Testis (tissue), 2 donors: ENCODE measurements at regions not wholly inside any gene's neighbourhood (a gene's known extent, or its start where the extent isn't known, plus 50 kb on each side); places are given as distances from the start of the nearest gene placed in this dataset.
"Not testable (repeated sequence)": the region's sequence is repeated elsewhere in the genome, so short reads cannot be mapped to it uniquely, and the experiment has no call there.

ENCODE experiments used
- DNase-seq: peaks from one replicate; pipeline ENCODE4 v3.0.0-alpha.2; 2019
- H3K27ac ChIP-seq, 2 donors: fragments of 200-600 bp; sonication (generic); one replicate each; pipeline ENCODE4 v1.5.1; 2019
- H3K27me3 ChIP-seq: fragments of 200-600 bp; sonication (generic); one replicate; pipeline ENCODE4 v1.5.1; 2019
- H3K36me3 ChIP-seq: fragments of 200-600 bp; sonication (generic); one replicate; pipeline ENCODE4 v1.5.1; 2017; ENCODE audit warnings: low read depth; ENCODE audit errors: missing control alignments
- H3K4me1 ChIP-seq: fragments of 200-600 bp; sonication (generic); one replicate; pipeline ENCODE4 v1.5.1; 2019
- H3K4me3 ChIP-seq, 2 donors: fragments of 200-600 bp; sonication (generic); one replicate each; pipeline ENCODE4 v1.5.1; 2017 to 2019
- H3K9me3 ChIP-seq: fragments of 200-600 bp; sonication (generic); one replicate; pipeline ENCODE4 v1.5.1; 2017
- CTCF ChIP-seq, 3 experiments: fragments of 450-650 bp in 2 of 3; fragments of 200-600 bp in 1 of 3; sonication (generic) in 1 of 3; IDR thresholded peaks; one replicate each; pipeline ENCODE4 v1.5.1; 2016 to 2019; ENCODE audit warnings: antibody characterized with exemption in 3 of 3, mild to moderate bottlenecking in 2 of 3, moderate library complexity in 1 of 3
- POLR2A ChIP-seq: fragments of 450-650 bp; IDR thresholded peaks from one replicate; pipeline ENCODE4 v1.6.1; 2017; ENCODE audit warnings: antibody characterized with exemption, mild to moderate bottlenecking, moderate library complexity
- WGBS, 2 donors: methylation state at CpG; one replicate each; pipeline ENCODE4 v1.1.5; 2018; 5-methylcytosine and 5-hydroxymethylcytosine counted together
- intact Hi-C: fragments of 100-400 bp; cut with DNase I; formaldehyde crosslinking; loops from one replicate; pipeline ENCODE4 v1.15.1; 2023; ENCODE audit warnings: low total_unique reads

- no peak for TF ChIP-seq CTCF (IDR thresholded peaks at IDR 0.05)
- no peak for TF ChIP-seq POLR2A
- no peak overlapping the region for H3K4me3 ChIP-seq
- H3K36me3 ChIP-seq: no peaks in the 10 kb centered on the region
- no peaks in the 10 kb centered on the region for H3K27me3 ChIP-seq
- H3K27ac ChIP-seq: no peak overlapping the region
- no peaks in the 10 kb centered on the region for H3K9me3 ChIP-seq
- DNase-seq: no peak
- intact Hi-C loops: no loop called here
- no peaks in the 10 kb centered on the region for H3K4me1 ChIP-seq
Measured at GRCh38 chr1:229736376-229736775, 110.3 kb downstream of the URB2 start.

GRCh38 chr1:229742614-229743013, 116.6 kb downstream of the URB2 start:
- H3K4me1 ChIP-seq, intact Hi-C loops, H3K27ac ChIP-seq, H3K4me3 ChIP-seq, DNase-seq, H3K9me3 ChIP-seq, H3K36me3 ChIP-seq, H3K27me3 ChIP-seq: not testable (repeated sequence)
- WGBS, 2 donors: 80 to 88% methylated on average over 1 of the region's 1 CpG

- DNase-seq: no peak
- WGBS, 2 donors: 83 to 96% methylated on average over 4 of the region's 4 CpGs
- no peak for TF ChIP-seq POLR2A
- H3K4me3 ChIP-seq: no peak overlapping the region
- H3K36me3 ChIP-seq: no peaks in the 10 kb centered on the region
- no peak overlapping the region for H3K27ac ChIP-seq
- H3K4me1 ChIP-seq: no peaks in the 10 kb centered on the region
- intact Hi-C loops: no loop called here
- no peaks in the 10 kb centered on the region for H3K27me3 ChIP-seq
- no peaks in the 10 kb centered on the region for H3K9me3 ChIP-seq
Measured at GRCh38 chr1:229749992-229750391, 123.9 kb downstream of the URB2 start.

GRCh38 chr1:229751610-229752009, 125.6 kb downstream of the URB2 start:
- Histone ChIP-seq H3K4me1 (no peaks in the 10 kb centered on the region), H3K27me3 (no peaks in the 10 kb centered on the region), H3K27ac (no peak overlapping the region), H3K4me3 (no peak overlapping the region), H3K9me3 (no peaks in the 10 kb centered on the region), H3K36me3 (no peaks in the 10 kb centered on the region)
- DNase-seq: no peak
- intact Hi-C loops: no loop called here
- no peak for TF ChIP-seq CTCF (IDR thresholded peaks at IDR 0.05)
- TF ChIP-seq POLR2A: no peak

GRCh38 chr1:229752679-229753078, 126.6 kb downstream of the URB2 start:
- Histone ChIP-seq H3K9me3 (no peaks in the 10 kb centered on the region), H3K27me3 (no peaks in the 10 kb centered on the region), H3K4me3 (no peak overlapping the region), H3K27ac (no peak overlapping the region), H3K4me1 (no peaks in the 10 kb centered on the region), H3K36me3 (no peaks in the 10 kb centered on the region)
- intact Hi-C loops: no loop called here
- WGBS, 2 donors: 93 to 96% methylated on average over 5 of the region's 5 CpGs
- TF ChIP-seq CTCF (IDR thresholded peaks at IDR 0.05) (no peak), POLR2A (no peak)
- DNase-seq: no peak

GRCh38 chr1:229753764-229754551, 127.9 kb downstream of the URB2 start:
- no peaks in the 10 kb centered on the region for H3K9me3 ChIP-seq
- no peaks in the 10 kb centered on the region for H3K36me3 ChIP-seq
- WGBS, 2 donors: 71 to 73% methylated on average over 7 of the region's 7 CpGs
- TF ChIP-seq POLR2A: no peak
- no peak for TF ChIP-seq CTCF (IDR thresholded peaks at IDR 0.05)
- intact Hi-C loops: no loop called here
- no peak overlapping the region for H3K27ac ChIP-seq
- DNase-seq: no peak
- H3K4me3 ChIP-seq: no peak overlapping the region
- no peaks in the 10 kb centered on the region for H3K4me1 ChIP-seq
- H3K27me3 ChIP-seq: no peaks in the 10 kb centered on the region
